Sigmoid colon (tissue), 6 donors: ENCODE measurements at regions not wholly inside any gene's neighbourhood (a gene's known extent, or its start where the extent isn't known, plus 50 kb on each side); places are given as distances from the start of the nearest gene placed in this dataset.

Source experiments
- DNase-seq: peaks from one replicate; pipeline ENCODE4 v3.0.0-alpha.2; 2019
- H3K27ac ChIP-seq, 4 donors: fragments of 200-600 bp; sonication (generic); one replicate each; pipeline ENCODE4 v1.5.1; 2016 to 2019; ENCODE audit warnings: mild to moderate bottlenecking in 1 of 4
- H3K27me3 ChIP-seq, 3 donors: fragments of 200-600 bp; sonication (generic); one replicate each; pipeline ENCODE4 v1.5.1; 2019; ENCODE audit warnings: mild to moderate bottlenecking in 1 of 3
- H3K36me3 ChIP-seq, 4 donors: fragments of 200-600 bp; sonication (generic); one replicate each; pipeline ENCODE4 v1.5.1; 2016 to 2019
- H3K4me1 ChIP-seq, 4 donors: fragments of 200-600 bp; sonication (generic); one replicate each; pipeline ENCODE4 v1.5.1; 2017 to 2019
- H3K4me3 ChIP-seq, 4 donors: fragments of 200-600 bp; sonication (generic); one replicate each; pipeline ENCODE4 v1.5.1; 2017 to 2019; ENCODE audit warnings: mild to moderate bottlenecking in 2 of 4, moderate library complexity in 1 of 4
- H3K9me3 ChIP-seq, 4 donors: fragments of 200-600 bp in 3 of 4; sonication (generic) in 3 of 4; one replicate each; pipeline versions ENCODE4 v1.5.1 to v1.6.1; 2013 to 2019
- EP300 ChIP-seq, 4 donors: sonication (generic); formaldehyde crosslinking; IDR thresholded peaks; one replicate each; pipeline ENCODE4 v1.6.1; 2017; ENCODE audit warnings: antibody characterized with exemption in 4 of 4
- POLR2A ChIP-seq, 2 donors: fragments of 450-650 bp; IDR thresholded peaks; one replicate each; pipeline ENCODE4 v1.6.1; 2016; ENCODE audit warnings: antibody characterized with exemption in 2 of 2, mild to moderate bottlenecking in 2 of 2, moderate library complexity in 2 of 2
- POLR2AphosphoS5 ChIP-seq, 4 donors: sonication (generic); formaldehyde crosslinking; IDR thresholded peaks; one replicate each; pipeline ENCODE4 v1.6.1; 2017; ENCODE audit warnings: antibody characterized with exemption in 4 of 4
- WGBS, 2 donors: extraction: QIAGEN DNeasy Blood & Tissue Kit; methylation state at CpG; one replicate each; pipeline ENCODE4 v1.1.7; 2013; 5-methylcytosine and 5-hydroxymethylcytosine counted together
- intact Hi-C: fragments of 100-400 bp; cut with DNase I; formaldehyde crosslinking; loops from one replicate; pipeline ENCODE4 v1.15.1; 2023
- TF ChIP-seq, protein P1 (sequence below), 4 experiments: fragments of 450-650 bp in 3 of 4; fragments of 200-600 bp in 1 of 4; IDR thresholded peaks; one replicate each; pipeline ENCODE4 v1.5.1; 2016 to 2019; ENCODE audit warnings: antibody characterized with exemption in 4 of 4, mild to moderate bottlenecking in 3 of 4, moderate library complexity in 2 of 4
- donor health status: healthy with polysubstance abuse.
- donor health status: healthy.

DNA sequence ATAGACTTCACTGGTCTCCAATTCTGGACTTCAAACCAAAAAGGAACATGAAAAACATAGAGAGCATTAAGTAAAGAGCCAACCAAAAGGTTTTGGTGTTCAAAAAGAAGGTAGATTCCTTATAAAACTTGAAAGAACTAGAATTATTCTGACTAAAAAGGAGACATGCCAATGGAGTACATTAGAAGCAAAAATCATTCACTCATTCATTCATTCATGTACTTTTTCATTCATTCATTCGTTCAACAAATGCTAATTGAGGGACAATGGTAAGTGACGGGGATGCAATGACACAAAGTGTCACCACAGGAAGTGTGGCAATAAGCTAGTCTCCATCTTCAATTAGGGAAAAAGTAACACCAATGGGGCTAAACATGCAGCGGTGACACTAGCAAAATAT is 181.0 kb upstream of the ATP11B start:
- Histone ChIP-seq H3K27ac (no peak overlapping the region), H3K4me1 (no peaks in the 10 kb centered on the region), H3K9me3 (no peaks in the 10 kb centered on the region), H3K27me3 (no peaks in the 10 kb centered on the region), H3K36me3 (no peaks in the 10 kb centered on the region), H3K4me3 (no peak overlapping the region)
- intact Hi-C loops = no loop called here
- no peak for DNase-seq
- WGBS, 2 donors = 85 to 91% methylated on average over 3 of the region's 3 CpGs
- no peak for TF ChIP-seq POLR2AphosphoS5 (IDR thresholded peaks at IDR 0.05)
- no peak for TF ChIP-seq POLR2A (IDR thresholded peaks at IDR 0.05)
- TF ChIP-seq, protein P1, sequence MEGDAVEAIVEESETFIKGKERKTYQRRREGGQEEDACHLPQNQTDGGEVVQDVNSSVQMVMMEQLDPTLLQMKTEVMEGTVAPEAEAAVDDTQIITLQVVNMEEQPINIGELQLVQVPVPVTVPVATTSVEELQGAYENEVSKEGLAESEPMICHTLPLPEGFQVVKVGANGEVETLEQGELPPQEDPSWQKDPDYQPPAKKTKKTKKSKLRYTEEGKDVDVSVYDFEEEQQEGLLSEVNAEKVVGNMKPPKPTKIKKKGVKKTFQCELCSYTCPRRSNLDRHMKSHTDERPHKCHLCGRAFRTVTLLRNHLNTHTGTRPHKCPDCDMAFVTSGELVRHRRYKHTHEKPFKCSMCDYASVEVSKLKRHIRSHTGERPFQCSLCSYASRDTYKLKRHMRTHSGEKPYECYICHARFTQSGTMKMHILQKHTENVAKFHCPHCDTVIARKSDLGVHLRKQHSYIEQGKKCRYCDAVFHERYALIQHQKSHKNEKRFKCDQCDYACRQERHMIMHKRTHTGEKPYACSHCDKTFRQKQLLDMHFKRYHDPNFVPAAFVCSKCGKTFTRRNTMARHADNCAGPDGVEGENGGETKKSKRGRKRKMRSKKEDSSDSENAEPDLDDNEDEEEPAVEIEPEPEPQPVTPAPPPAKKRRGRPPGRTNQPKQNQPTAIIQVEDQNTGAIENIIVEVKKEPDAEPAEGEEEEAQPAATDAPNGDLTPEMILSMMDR (IDR thresholded peaks at IDR 0.05) = no peak
- no peak for TF ChIP-seq EP300 (IDR thresholded peaks at IDR 0.05)

DNA sequence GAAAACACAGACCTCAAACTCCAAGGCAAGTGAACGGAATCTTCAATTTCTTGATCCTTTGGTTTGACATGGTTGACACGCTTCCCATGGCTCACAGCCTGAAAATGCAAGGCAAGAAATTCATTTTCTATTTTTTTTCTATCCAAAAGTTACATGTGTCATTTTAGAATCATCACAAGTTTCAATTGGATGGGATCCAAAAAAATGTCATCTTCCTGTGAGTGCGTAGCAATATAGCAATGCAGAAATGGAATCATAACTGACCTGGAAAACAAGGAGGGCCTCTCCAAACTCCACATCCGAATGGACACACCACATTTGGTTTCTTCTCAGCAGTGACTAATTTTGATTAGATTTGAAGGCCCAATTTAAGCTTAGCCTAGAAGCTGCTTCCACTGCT is 175.8 kb upstream of the ATP11B start:
- 85 to 86% methylated on average over 4 of the region's 4 CpGs for WGBS, 2 donors

DNA sequence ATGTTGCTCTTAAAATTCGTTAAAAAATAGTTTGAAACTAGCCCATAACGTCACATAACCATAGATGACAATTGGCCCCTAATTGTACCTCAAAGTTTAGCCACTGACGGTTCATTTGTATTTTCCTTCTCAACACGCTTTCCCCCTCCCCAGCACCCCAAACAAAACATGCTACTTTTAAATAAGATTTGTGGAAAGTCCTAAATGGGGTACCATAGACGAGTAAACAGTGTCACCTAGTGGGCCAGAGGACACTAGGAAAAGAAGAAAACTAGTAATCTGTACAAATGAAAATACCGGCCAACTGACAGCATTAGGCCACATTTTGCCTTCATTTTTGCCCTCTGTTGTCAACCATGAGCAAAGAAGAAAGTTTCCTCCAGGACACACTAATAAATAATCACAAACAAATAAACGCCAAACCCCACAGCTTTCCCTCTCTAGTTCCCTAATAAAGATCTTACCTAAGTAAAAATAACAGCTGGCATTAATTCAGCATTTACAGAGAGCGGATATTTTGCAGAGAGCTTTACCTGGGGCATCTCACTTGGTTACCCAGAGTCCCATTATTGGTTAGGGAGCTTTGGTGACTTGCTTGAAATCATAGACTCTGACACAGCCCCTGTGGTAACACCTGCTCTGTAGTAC is 175.1 kb upstream of the ATP11B start:
- H3K27ac ChIP-seq = no peak overlapping the region
- DNase-seq = no peak
- WGBS, 2 donors = 40 to 51% methylated on average over 8 of the region's 8 CpGs
- no peaks in the 10 kb centered on the region for H3K36me3 ChIP-seq
- no peak overlapping the region for H3K4me3 ChIP-seq
- H3K27me3 ChIP-seq = no peaks in the 10 kb centered on the region
- no peaks in the 10 kb centered on the region for H3K4me1 ChIP-seq
- TF ChIP-seq POLR2AphosphoS5 (IDR thresholded peaks at IDR 0.05) = no peak
- TF ChIP-seq, protein P1 (IDR thresholded peaks at IDR 0.05) = peak in 1 of 4 experiments; percentile 12
- H3K9me3 ChIP-seq = no peaks in the 10 kb centered on the region
- intact Hi-C loops = no loop called here

More for the DNA sequence above, 175.8 kb upstream of the ATP11B start:
- Histone ChIP-seq H3K4me3 (no peak overlapping the region), H3K36me3 (no peaks in the 10 kb centered on the region), H3K4me1 (no peaks in the 10 kb centered on the region), H3K27ac (no peak overlapping the region), H3K27me3 (no peaks in the 10 kb centered on the region), H3K9me3 (no peaks in the 10 kb centered on the region)
- TF ChIP-seq EP300 (IDR thresholded peaks at IDR 0.05) = no peak
- no peak for TF ChIP-seq POLR2A (IDR thresholded peaks at IDR 0.05)
- TF ChIP-seq, protein P1 (IDR thresholded peaks at IDR 0.05) = no peak
- TF ChIP-seq POLR2AphosphoS5 (IDR thresholded peaks at IDR 0.05) = no peak
- intact Hi-C loops = no loop called here
- DNase-seq = no peak

DNA sequence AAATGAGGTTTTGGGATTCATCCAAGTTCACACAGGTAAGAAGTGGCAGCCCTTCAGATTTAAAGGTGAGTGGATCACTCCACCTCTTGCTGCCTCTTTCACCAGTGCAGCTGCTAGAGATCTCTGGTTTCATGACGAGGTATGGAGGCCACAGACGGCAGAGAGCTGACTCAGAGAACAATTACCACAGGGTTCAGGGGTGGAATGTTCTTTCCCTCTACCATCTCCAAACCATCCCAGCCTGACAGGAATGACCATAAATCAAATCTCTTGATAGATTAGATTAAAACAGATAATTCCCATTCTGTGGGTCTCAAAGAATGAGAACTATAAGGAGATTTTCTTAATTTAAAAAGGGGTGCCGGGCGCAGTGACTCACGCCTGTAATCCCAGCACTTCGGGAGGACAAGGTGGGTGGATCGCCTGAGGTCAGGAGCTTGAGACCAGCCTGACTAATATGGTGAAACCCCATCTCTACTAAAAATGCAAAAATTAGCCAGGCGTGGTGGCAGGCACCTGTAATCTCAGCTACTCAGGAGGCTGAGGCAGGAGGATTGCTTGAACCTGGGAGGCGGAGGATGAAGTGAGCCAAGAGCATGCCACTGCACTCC is 174.2 kb upstream of the ATP11B start:
- DNase-seq = no peak
- intact Hi-C loops = no loop called here
- WGBS, 2 donors = 88% methylated on average over 9 of the region's 9 CpGs
- no peak overlapping the region for H3K4me3 ChIP-seq
- no peaks in the 10 kb centered on the region for H3K27me3 ChIP-seq
- no peaks in the 10 kb centered on the region for H3K36me3 ChIP-seq
- no peaks in the 10 kb centered on the region for H3K4me1 ChIP-seq
- H3K9me3 ChIP-seq = no peaks in the 10 kb centered on the region
- no peak for TF ChIP-seq POLR2A (IDR thresholded peaks at IDR 0.05)
- no peak for TF ChIP-seq EP300 (IDR thresholded peaks at IDR 0.05)
- TF ChIP-seq POLR2AphosphoS5 (IDR thresholded peaks at IDR 0.05) = no peak
- TF ChIP-seq, protein P1 (IDR thresholded peaks at IDR 0.05) = no peak
- H3K27ac ChIP-seq = no peak overlapping the region
